SKM-1 (cell line): ENCODE measurements at regions not wholly inside any gene's neighbourhood (a gene's known extent, or its start where the extent isn't known, plus 50 kb on each side); places are given as distances from the start of the nearest gene placed in this dataset.

Experiments used
- DNase-seq: peaks from one replicate; lab custom pipeline; 2025; ENCODE audit not compliant: unreplicated experiment; lab: John Stamatoyannopoulos, UW

DNA sequence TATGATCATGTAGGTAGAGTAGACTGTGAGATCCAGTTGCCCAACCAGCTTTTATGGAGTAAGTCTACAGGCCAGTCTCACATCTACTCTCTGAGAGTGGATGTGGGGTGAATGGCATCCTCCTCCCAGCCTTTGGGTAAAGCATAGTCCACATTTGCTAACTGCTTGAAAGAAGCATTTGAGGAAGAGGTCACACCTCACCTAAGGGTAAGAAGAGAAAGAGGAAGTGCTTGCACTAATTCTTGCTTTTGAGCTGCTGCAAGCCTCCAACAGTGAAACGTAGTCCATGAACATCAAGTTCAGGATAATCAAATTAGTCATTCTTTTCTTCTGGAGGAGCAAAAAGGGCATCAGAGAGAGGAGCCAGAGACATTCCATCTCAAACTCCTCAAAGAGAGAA is 93.9 kb upstream of the AGR3 start:
- DNase-seq: peak; percentile 88

DNA sequence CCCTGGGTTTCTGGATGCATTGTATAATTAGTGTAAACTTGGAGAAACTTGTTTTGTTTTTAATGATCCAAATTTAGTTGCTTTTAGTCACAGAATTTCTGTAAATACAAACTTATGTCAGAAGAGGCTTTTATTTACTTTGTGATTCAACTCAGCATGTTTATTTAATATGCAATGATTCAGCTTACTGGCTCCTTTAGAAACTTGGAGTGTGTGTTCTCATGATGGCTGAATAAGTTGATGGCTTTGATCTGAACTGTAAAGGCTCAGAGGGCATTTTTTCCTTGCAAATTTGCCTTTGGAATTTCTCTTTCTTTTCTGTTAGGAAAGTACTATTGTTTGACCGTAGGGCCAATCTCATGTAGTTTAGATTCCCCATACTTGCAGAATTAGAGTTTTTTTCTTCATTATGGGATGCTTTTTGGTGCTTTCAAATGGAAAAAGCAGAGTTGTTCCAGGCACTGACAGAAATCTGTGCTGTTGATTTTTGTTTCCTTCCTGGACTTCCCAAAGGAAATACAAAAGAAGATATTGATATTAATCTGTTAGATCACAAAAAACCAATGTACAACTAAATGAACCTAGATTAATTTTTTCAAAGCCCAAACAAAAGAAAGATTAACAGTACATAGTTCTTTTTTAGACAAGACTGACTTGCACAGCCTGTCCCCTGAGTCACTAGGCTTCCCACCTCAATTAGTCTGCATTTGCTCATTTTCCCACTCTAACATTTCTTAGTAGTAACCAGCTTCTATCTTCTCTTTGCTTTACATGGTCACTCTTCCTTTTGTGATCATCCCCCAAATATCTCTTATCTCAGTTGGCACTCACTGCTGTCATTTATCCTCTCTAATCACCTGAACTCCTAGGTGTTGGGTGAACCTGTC is 96.8 kb upstream of the AGR3 start:
- no peak for DNase-seq

DNA sequence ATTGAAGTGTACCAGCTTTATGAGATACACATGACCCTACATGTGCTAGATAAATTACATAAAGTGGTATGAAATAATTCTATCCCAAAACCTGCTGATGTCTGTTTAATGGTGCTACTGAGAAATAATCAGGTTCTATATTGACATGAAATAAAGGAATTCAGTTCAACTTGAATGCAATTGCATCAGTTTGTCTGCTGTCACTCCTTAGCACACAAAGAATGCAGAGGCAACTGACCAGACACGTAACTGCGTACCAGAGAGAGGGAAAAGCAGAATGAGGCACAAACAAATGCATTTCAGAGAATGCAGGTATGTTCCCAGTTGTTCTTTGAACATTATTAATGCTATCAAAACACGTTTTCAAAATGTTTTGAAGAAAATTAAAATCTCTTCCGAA is 98.8 kb upstream of the AGR3 start:
- DNase-seq: no peak

DNA sequence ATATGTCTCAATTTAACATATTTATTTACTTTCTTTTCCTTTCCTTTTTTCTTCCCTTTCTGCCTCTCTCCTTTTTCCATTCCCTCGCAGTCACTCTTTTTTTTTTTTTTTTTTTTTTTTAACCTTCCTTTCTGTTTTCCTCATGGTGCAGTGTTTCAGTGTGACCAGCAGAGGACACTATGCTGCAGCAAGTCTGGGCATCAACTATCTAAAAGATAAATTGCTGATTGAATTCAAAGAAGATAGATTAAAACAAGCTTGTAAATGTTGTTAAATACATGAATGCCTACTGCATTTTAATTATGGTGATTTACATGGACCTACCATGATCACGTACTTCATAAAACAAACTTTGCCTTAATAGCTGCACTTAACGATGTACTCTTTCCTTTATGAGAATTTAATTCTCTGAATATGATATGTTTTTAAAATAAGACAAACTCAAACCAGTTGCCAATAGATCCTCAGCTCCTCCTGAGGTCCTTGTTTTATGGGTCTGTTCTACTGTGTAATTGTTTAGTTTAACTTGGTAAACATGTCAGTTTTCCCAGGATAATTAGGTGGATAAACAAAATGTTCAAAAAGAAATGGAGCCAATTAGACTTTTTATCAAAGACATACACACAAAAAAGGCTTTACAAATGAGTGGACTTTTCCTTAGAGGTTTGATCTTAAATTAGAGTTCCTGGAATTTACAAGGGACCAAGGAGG is 101.0 kb upstream of the AGR3 start:
- DNase-seq: peak; percentile 33

DNA sequence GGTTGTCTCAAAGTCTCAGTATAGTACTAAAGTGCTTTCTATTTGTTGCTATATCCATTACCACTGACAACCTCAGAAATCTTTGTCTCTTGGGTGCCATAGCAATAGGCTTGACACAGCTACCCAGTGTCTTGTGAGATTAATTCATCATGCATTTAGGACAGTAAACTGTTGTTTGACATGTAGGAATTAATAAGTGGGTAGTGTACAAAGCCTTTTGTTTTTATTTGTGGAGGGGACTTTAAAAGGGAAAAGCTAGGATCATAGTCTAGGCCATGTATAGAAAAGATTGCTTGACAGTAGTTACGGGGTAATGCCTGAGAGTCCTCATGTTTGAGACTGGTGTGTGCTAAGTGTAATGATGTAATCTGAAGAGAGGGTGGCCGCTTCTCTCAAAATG is 102.6 kb upstream of the AGR3 start:
- DNase-seq: no peak

DNA sequence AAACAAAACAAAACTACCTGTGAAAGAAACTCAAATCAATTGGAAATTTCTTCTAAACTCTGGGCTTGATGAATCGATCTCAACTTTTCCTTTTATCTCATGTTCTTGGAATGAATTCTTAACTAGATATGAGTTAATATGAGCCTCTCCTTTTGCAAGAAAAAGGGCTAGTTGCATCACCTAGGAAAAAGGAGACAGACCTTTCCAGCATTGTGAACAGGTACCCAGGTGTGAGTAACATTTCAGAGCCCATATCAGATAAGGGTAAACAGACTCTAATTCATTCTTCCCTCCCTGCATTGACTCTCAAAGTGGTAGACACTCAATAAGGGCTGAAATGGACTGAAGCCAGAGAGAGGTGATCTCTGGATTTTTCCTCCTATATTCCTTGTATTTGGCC is 103.8 kb upstream of the AGR3 start:
- no peak for DNase-seq

DNA sequence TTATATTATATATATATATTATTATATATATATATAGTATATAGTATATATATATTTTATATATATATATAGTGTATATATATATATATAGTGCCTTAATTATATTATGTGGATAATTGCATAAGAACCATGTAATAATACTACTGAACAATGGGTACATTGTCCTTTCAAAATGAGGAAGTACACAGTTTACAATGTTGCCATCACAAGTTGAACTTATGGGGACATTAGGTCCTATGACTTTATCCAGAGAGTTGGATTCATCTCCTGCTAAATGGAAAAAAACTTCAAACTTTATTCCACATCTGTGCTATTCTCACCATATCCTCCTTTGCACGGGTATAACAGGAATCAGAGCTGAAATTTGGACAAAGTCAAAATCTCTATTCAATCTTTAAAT is 105.0 kb upstream of the AGR3 start:
- no peak for DNase-seq

DNA sequence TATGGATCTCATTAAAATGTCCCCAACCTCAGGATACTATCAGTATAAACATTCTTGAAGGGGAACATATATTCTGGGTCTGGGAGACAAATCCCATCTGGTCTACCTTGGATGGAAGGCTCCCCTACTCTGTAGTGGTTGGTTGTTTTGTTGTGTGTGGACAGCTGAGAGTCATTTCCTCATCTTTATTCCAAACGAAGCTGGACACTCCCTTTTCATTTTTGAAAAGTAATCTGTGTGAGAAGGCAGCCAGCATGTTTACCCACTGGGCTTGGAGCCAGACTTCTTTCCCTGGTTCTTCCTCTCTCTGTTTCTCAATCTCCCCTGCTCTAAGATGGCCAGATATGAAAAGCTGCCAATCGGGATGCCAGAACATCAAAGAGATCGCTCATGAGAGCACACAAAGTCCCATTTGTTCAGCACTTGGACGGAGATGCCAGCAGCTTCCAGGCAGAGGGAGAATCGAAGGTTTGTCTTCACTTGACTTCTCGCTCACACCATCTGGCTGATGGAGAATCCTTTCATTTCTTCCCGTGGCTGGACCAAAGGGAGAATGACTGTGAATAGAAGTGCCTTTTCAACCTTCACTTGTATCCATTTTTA is 108.1 kb upstream of the AGR3 start:
- DNase-seq: no peak

DNA sequence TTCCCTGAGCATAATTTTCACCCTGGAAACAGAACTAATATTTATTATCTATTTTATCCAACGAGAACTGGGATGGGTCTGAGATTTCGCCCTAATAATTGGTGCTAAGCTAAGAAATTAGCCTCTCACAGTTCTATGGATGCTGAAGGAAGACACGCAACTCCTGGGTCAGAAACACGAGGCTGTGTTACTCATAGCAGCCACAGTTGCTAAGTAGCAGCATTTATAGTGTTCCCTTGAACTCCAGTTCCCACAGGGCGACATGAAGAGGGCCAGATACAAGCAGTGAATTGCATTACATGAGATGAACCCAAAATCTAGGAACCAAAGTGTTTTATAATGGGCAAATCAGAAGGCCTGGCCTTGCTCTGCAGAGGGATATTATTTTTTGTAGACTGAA is 109.8 kb upstream of the AGR3 start:
- no peak for DNase-seq

DNA sequence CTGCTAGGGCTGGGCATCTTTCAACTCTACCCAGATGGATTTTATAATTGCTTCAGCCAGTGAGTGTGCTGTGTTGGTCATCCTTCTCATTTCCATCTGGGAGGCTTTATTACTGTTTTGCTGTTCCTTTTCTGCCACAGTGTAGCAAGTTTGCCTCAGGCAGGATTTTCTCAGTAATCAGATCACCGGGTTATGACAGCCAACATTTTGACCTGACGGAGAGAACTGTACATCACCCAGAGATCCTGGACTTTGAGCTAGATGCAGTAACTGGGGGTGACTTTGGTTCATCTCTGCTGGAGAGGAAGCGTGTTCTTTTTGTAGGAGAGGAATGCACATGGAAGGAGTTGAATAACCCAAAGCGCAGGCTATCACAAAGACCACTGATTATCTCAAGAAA is 111.8 kb upstream of the AGR3 start:
- DNase-seq: no peak

DNA sequence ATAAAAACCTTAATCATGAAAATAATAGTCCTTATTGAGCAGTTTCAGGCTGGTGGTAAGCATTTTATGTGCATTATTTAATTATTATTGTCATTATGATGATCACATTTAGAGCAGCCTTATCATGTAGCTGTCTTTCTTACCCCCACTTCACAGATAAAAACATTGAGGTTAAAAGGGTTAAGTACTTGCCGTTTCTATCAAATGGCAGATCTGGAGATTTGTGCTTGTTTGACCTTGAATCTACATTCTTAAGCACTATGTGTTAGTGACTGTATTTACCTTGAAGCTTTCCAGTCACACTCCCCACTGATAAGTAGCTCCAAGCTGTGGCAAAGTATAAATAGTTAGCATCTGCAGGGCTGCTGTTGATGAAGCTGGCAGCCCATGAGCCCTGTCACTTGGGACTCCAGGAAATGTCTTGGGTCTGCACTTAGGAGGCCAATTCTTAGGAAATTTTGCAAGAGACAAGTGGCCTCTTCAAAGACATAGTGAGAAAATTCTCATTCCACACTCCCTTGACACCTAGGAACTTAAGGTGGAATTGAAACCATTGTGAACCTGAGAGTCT is 116.8 kb upstream of the AGR3 start:
- DNase-seq: no peak

DNA sequence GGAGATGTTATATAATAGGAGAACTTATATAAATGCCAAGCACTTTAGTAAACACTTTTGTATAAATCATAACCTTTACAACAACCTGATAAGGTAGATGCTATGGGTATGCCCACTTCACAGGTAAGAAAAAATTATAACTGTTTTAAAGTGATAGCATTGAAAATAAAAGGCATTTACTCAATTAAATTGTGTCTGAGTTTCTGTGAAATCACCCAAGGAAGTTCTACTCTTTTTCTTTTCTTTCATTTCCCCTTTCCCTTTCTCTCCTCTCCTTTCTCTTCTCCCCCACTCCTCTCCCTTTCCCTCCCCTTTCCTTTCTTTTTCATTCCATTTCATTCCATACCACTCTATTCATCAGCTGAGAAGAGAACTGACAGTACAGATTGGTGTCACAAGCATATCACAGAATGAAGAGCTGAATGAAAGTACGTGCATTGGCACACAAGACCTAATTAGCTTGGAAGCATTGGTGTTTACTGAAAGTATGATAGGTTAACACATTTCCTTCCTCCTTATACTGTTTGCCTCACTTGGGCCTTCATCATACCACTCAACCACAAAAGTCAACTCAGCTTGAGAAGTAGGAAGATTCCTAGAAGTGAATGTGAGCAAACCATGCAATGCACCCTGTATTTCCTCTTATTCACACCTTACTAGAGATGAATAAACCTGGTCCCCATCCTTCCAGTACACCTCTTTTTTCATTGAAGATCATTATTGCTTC is 117.9 kb upstream of the AGR3 start:
- peak; percentile 69 for DNase-seq

DNA sequence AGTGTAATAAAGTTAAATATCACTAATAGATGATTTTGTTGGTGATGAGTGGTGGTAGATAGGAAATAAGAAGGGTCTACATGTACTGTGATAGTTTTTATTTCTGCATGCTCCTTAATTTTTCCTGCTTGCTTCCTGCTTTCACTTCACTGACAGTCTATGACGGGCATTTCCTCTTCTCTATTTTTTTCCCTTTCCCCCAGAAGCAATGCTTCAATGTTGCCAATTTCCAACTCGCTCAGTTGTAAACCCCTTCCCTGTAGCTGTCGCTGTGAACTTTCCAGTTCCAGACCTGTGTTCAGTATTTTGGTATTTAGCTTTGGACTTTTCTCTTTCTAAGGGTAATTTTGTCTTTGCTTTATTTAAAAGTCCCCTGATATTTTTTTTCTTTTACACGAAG is 123.5 kb upstream of the AGR3 start:
- no peak for DNase-seq

DNA sequence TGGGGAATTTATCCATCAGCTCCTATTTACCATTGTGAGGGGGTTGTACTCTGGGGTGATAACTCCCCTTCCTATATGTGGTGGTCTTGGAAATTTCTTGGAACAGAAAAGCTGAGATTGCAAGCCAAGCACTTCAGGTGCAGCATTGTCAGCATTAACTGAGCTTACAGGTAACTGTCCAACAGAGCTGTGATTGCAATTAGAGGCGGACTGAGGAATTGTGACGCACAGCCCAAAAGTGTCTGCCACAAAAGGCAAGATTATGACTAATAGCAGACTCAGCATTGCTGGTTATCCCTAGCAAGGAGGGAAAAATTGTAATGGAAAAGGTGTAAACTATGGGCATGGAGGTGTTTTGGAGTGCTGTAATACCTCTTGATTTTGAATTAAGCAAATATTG is 126.1 kb upstream of the AGR3 start:
- no peak for DNase-seq

DNA sequence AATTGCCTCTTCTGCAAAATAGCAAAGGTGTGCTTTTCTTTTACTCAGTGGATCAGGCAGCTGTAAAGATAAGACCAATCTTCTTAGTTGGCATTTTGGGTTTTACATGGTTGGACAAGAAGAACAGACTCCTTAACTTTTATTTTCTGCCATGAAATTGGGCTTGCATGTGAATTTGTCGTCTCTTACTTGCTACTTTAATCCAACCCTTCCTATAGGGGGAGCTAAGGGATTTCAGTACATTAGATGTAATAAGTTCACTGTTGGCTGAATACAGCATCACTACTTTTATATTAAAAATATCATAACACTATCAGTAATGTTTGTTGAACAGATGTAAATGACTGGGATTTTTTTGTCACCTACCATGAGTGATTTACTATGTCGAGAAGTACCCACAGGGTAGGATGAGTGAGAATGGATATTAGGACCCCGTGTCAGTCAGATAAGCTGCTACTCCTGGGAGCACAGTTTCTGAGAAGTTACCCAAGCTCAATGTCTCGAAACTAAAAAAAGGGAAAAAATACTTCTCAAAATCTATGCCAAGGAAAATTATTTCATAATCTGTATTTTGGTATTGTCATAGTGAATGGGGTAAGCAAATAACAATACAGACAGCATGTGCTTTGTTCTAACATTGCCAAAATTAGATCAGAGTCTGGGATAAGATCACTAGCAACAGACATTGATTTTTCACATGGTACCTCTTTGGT is 127.4 kb upstream of the AGR3 start:
- no peak for DNase-seq

DNA sequence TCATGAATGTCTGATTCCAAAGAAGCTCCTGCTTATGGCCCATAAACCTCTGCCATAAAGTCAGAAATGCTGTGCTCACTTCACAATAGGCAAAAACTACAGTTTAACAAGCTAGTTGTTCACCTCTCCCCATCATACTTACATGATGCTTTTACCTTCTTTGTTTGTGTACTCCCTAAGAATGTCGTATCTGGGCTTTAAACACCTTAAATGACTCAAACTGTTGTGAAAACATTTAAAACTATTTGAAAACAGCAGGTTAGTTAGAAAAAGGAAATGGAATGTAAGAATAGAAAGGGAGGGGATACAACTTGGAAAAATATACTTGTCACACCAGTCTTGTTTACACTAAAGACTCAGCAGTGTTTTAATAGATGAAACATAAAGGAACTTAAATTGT is 128.2 kb upstream of the AGR3 start:
- DNase-seq: no peak

DNA sequence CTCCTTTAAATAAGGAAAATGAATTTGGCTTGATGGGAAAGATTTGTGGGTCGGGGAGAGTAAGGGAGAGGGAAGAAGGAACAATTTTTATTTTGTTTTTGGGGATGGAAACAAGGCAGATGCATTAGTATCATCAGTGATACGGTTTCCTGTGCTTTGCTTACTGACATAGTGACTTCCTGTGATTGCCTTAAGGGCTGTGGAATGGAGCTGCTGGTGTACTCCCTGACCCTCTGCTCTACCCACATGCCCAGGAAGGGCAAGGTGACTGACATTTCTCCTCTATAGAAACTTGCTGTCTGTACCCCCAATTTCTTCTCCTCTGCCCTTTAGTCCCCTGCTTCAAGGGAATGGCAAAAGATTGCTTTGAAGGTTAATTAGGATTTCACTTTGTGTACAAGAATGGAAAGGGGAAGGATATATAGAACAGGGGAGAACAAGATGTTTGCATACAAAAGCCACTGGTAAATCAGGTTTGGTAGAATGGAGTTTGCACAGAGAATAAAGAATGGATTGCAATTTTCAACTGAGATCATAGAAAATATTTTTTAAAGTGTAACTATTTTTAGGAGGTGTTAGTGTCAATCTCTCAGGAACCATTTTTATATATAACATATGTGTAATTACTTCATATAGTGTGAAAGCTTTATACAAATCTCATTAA is 129.0 kb upstream of the AGR3 start:
- DNase-seq: no peak

DNA sequence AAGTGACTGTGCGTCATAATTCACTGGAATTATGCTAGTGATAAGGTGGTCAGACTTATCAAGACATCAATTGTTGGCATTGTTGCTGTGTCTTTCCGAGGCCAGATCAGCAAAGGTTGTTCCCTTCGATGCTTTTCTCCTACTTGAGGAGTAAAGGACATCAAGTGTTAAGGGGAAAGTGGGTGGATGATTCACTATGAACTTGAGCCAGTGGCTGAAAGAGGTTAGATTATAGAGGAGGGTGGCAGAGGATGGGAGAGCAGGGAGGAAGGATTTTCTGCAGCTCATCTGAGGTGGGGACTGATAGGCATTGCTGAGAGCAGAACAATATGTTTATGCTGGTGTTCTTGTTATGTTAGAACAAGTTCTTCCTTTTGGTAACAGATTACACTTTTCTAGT is 131.4 kb upstream of the AGR3 start:
- DNase-seq: no peak

DNA sequence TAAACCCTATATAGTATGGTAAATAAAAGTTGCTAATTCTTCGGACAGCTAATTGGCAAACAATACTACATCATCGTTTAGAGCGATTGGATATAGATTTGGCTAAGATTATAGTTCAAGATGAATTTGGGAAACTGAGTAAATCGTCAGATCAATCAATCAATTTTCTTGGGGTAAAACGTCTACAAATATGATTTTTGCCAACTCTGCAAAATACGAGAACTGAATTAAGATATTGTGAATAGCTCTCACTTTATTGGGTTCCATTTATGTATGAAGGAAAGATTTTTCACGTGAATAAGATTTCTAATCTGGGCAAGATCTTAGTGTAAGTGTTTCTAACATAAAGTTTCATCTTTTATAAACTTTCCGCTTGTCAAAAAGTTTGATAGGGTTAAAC is 132.9 kb upstream of the AGR3 start:
- no peak for DNase-seq

DNA sequence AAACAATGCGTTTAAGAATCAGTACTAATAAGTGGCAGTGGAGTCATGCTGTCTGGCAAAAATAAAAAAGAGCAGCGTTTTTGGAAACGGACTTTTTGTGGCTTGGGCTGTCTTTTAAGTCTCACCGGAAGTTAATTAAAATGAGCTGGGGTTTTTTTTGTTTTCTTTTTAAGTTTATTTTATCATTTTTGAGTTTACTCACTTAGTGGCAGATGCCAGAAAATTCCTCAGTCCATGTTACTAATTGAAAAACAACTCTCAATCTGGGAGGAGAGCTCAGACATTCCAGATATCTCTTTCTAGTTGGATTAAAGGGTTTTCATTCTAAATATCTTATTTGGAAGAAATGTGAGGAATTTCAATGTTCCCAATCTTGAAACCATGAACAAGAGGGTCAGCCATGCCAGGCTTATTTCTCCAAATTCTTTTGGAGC is 133.8 kb upstream of the AGR3 start:
- DNase-seq: no peak
